MM.1S (cell line): ENCODE measurements at regions not wholly inside any gene's neighbourhood (a gene's known extent, or its start where the extent isn't known, plus 50 kb on each side); places are given as distances from the start of the nearest gene placed in this dataset.

ENCODE experiments used
- DNase-seq: peaks from one replicate; pipeline ENCODE4 v3.0.0-alpha.2; 2015
- H2AFZ ChIP-seq: fragments of 300-600 bp; sonication (generic); 2 replicates; pipeline ENCODE4 v1.6.0; 2016; ENCODE audit warnings: antibody characterized with exemption, low read length
- H3F3A ChIP-seq: fragments of 300-600 bp; sonication (generic); 2 replicates; pipeline ENCODE4 v1.6.1; 2016; ENCODE audit warnings: mild to moderate bottlenecking, antibody characterized with exemption, low read length, moderate library complexity, mixed read lengths; ENCODE audit not compliant: insufficient read depth
- H3K27ac ChIP-seq: fragments of 300-600 bp; sonication (generic); 2 replicates; pipeline ENCODE4 v1.5.1; 2016; ENCODE audit warnings: mild to moderate bottlenecking, low read length
- H3K27me3 ChIP-seq: fragments of 300-600 bp; sonication (generic); replicated peaks from 2 replicates; pipeline ENCODE4 v1.6.0; 2016; ENCODE audit warnings: low read length; ENCODE audit not compliant: insufficient read depth
- H3K36me3 ChIP-seq: fragments of 300-600 bp; sonication (generic); replicated peaks from 2 replicates; pipeline ENCODE4 v1.6.1; 2016; ENCODE audit warnings: mild to moderate bottlenecking, low read length, mixed read lengths; ENCODE audit not compliant: insufficient read depth
- H3K4me1 ChIP-seq: fragments of 300-600 bp; sonication (generic); 2 replicates; pipeline ENCODE4 v1.6.1; 2016; ENCODE audit warnings: low read length, mixed read lengths
- H3K4me2 ChIP-seq: fragments of 300-600 bp; sonication (generic); 2 replicates; pipeline ENCODE4 v1.6.0; 2016; ENCODE audit warnings: low read depth, low read length
- H3K4me3 ChIP-seq: fragments of 300-600 bp; sonication (generic); 2 replicates; pipeline ENCODE4 v1.5.1; 2016; ENCODE audit warnings: low read length, mixed read lengths
- H3K79me2 ChIP-seq: fragments of 300-600 bp; sonication (generic); 2 replicates; pipeline ENCODE4 v1.6.1; 2016; ENCODE audit warnings: mixed run types, low read length, mixed read lengths
- H3K9ac ChIP-seq: fragments of 300-600 bp; sonication (generic); 2 replicates; pipeline ENCODE4 v1.6.1; 2016; ENCODE audit warnings: low read length, mixed read lengths
- H3K9me2 ChIP-seq: fragments of 300-600 bp; sonication (generic); replicated peaks from 2 replicates; pipeline ENCODE4 v1.6.1; 2016; ENCODE audit warnings: mild to moderate bottlenecking, low read length, mixed read lengths; ENCODE audit not compliant: insufficient read depth
- H3K9me3 ChIP-seq: fragments of 300-600 bp; sonication (generic); replicated peaks from 2 replicates; pipeline ENCODE4 v1.6.1; 2016; ENCODE audit warnings: mild to moderate bottlenecking, low read length, mixed read lengths; ENCODE audit not compliant: insufficient read depth
- H4K20me1 ChIP-seq: fragments of 300-600 bp; sonication (generic); 2 replicates; pipeline ENCODE4 v1.6.1; 2016; ENCODE audit warnings: mild to moderate bottlenecking, low read length, moderate library complexity, mixed read lengths; ENCODE audit not compliant: insufficient read depth
- CTCF ChIP-seq: fragments of 300-600 bp; sonication (generic); IDR thresholded peaks from 2 replicates; pipeline ENCODE4 v1.5.1; 2016; ENCODE audit warnings: antibody characterized with exemption, low read length, mixed read lengths
- EZH2 ChIP-seq: fragments of 300-600 bp; sonication (generic); optimal IDR thresholded peaks from 2 replicates; pipeline ENCODE3; 2017; ENCODE audit warnings: low read depth, mild to moderate bottlenecking, antibody characterized with exemption, low read length, mixed read lengths
- EZH2phosphoT487 ChIP-seq: fragments of 300-600 bp; sonication (generic); IDR thresholded peaks from 2 replicates; pipeline ENCODE4 v1.6.1; 2018; ENCODE audit warnings: antibody characterized with exemption, low read length

DNA sequence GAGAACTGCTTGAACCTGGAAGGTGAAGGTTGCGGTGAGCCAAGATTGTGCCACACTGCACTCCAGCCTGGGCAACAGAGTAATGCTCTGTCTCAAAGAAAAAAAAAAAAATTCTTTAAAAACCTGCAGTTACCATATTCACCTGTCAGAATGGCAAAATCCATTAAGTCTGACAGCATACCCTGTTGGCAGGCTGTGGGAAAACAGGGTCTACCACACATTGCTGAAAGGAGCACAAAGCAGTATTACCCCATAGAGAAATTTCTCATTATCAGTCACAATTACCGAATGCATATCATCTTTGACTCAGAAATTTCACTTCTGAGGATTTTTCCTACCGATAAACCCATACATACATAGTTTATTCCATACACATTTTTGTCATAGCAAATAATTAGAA is 264.1 kb upstream of the SLCO3A1 start:
- Histone ChIP-seq H3K9ac (no peak overlapping the region), H3K4me3 (no peak overlapping the region), H3K4me1 (peaks cover 14% of the 10 kb centered on the region), H3K27ac (no peak overlapping the region), H3F3A (no peaks in the 10 kb centered on the region), H3K79me2 (no peaks in the 10 kb centered on the region), H3K4me2 (no peak overlapping the region), H2AFZ (no peak overlapping the region), H3K27me3 (no peaks in the 10 kb centered on the region), H4K20me1 (no peaks in the 10 kb centered on the region), H3K9me3 (no peaks in the 10 kb centered on the region; the same call in 1 of the 2 replicates), H3K36me3 (no peaks in the 10 kb centered on the region), H3K9me2 (no peaks in the 10 kb centered on the region)
- TF ChIP-seq EZH2 (no peak), CTCF (0 out of 2 replicates have a peak, but pooled peaks have one; percentile 3)
- DNase-seq, result no peak

GRCh38 chr15:91592567-91592966 is 260.9 kb upstream of the SLCO3A1 start:
- Histone ChIP-seq H3K9ac (no peak overlapping the region), H4K20me1 (no peaks in the 10 kb centered on the region), H3K79me2 (no peaks in the 10 kb centered on the region), H3F3A (no peaks in the 10 kb centered on the region), H2AFZ (no peak overlapping the region), H3K4me1 (peaks cover 14% of the 10 kb centered on the region), H3K36me3 (no peaks in the 10 kb centered on the region), H3K4me2 (peak overlapping the region; percentile 38; the same call in 1 of the 2 replicates), H3K4me3 (no peak overlapping the region), H3K9me2 (no peaks in the 10 kb centered on the region), H3K27ac (peak overlapping the region; percentile 39; the same call in 1 of the 2 replicates), H3K27me3 (no peaks in the 10 kb centered on the region), H3K9me3 (no peaks in the 10 kb centered on the region)
- TF ChIP-seq CTCF (no peak), EZH2phosphoT487 (no peak), EZH2 (no peak)
- no peak for DNase-seq

DNA sequence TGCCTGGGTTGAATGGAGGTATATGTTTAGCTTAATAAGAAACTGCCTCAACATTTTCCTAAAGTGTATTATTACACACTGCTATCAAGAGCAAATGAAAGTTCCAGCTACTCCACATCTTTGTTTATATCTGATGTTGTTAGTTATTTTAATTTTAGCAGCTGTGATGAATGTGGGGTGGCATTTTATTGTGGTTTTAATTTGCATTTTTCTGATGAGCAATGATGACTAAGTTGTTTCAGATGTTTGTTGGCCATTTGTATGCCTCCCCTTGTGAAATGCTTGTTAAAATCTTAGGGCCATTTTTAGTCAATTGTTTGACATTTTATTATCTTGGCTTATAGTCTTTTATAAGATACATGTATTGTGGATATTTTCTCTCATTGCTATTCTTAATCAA is 260.4 kb upstream of the SLCO3A1 start:
- no peaks in the 10 kb centered on the region for H3K9me3 ChIP-seq
- no peaks in the 10 kb centered on the region for H4K20me1 ChIP-seq
- H3K79me2 ChIP-seq, result no peaks in the 10 kb centered on the region
- H2AFZ ChIP-seq, result no peak overlapping the region
- peaks cover 14% of the 10 kb centered on the region for H3K4me1 ChIP-seq
- no peak for TF ChIP-seq CTCF
- TF ChIP-seq EZH2phosphoT487, result no peak
- no peak for TF ChIP-seq EZH2
- no peak overlapping the region for H3K9ac ChIP-seq
- peak; percentile 63 for DNase-seq
- H3F3A ChIP-seq, result no peaks in the 10 kb centered on the region
- H3K4me2 ChIP-seq, result peak overlapping the region; percentile 38
- H3K4me3 ChIP-seq, result no peak overlapping the region
- H3K9me2 ChIP-seq, result no peaks in the 10 kb centered on the region
- H3K27me3 ChIP-seq, result no peaks in the 10 kb centered on the region
- H3K36me3 ChIP-seq, result no peaks in the 10 kb centered on the region
- peak overlapping the region; percentile 39; the same call in 1 of the 2 replicates for H3K27ac ChIP-seq
